ENCODE measurements at regions not wholly inside any gene's neighbourhood (a gene's known extent, or its start where the extent isn't known, plus 50 kb on each side); places are given as distances from the start of the nearest gene placed in this dataset.

- TF ChIP-seq, protein P1, sequence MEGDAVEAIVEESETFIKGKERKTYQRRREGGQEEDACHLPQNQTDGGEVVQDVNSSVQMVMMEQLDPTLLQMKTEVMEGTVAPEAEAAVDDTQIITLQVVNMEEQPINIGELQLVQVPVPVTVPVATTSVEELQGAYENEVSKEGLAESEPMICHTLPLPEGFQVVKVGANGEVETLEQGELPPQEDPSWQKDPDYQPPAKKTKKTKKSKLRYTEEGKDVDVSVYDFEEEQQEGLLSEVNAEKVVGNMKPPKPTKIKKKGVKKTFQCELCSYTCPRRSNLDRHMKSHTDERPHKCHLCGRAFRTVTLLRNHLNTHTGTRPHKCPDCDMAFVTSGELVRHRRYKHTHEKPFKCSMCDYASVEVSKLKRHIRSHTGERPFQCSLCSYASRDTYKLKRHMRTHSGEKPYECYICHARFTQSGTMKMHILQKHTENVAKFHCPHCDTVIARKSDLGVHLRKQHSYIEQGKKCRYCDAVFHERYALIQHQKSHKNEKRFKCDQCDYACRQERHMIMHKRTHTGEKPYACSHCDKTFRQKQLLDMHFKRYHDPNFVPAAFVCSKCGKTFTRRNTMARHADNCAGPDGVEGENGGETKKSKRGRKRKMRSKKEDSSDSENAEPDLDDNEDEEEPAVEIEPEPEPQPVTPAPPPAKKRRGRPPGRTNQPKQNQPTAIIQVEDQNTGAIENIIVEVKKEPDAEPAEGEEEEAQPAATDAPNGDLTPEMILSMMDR (IDR thresholded peaks at IDR 0.05), result no peak
- TF ChIP-seq POLR2A (IDR thresholded peaks at IDR 0.05), result no peak
Observed at GRCh38 chr12:89247967-89248366, 104.3 kb downstream of the DUSP6 start.

All from heart left ventricle (tissue), 13 donors.